ENCODE measurements at regions not wholly inside any gene's neighbourhood (a gene's known extent, or its start where the extent isn't known, plus 50 kb on each side); places are given as distances from the start of the nearest gene placed in this dataset.

DNA sequence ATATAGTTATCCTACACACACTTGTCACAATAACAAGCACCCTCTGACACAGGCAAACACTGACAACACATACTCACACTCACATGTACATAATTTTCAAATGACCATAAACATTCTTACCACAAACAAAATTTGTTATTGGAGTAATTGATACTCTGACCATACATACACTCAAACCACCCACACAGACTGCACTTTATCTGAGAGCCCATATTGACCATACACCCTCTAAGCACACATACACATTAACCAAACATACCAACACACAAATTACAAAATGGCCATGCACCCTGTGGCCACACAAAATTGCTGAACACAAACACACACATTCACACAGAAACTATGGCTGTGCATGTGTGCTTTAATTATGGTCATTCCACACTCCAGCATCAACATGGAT is 79.1 kb upstream of the FAM120A start:
- no peak for DNase-seq

DNA sequence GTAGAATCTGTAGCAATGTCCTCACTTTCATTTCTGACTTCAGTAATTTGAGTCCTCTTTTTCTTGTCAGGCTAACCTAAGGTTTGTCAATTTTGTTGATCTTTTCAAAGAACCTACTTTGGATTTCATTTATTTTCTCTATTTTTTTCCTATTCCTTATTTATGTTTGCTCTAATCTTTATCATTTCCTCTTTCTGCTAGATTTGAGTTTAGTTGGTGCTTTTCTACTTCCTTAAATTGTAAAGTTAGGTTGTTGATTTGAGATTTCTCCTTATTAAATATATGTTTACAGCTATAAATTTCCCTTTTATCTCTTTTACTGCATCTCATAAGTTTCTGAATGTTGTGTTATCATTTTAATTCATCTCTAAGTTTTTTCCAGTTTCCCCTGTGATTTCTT is 75.1 kb upstream of the FAM120A start:
- DNase-seq = peak in 1 of 2 donors; percentile 53

DNA sequence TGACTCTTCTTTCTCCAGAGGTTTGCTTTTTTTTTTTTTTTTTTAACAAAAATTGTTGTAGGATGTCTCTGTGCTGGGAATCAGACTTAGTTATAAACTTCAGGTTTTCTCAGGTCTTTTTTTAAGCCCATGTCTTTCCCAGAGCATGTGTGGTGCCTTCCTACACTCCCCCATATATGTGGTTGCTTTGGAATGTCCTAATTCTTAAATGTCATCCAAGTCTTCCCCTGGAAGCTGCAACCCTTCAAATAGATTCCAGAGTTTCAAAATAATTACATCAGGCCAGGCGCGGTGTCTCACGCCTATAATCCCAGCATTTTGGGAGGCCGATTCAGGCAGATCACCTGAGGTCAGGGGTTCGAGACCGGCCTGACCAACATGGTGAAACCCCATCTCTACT is 73.2 kb upstream of the FAM120A start:
- no peak for DNase-seq

DNA sequence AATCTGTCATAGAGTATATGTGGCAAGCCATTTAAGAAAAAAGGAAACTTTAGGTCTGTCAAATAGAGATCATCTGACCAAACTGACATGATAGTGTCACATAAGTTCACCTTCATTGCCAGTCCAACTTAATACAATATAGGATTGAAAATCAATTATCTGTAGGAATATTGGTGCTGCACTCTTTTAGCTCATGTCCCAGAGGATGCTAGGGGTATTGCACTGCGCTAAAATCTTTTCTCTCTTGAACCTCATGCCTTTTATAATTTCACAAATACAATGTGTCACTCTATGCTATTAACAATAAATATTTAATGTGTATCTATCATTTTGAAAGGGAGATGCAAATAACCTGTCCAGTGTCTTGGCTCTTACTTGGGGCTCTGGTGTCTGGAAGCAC is 72.4 kb upstream of the FAM120A start:
- no peak for DNase-seq

DNA sequence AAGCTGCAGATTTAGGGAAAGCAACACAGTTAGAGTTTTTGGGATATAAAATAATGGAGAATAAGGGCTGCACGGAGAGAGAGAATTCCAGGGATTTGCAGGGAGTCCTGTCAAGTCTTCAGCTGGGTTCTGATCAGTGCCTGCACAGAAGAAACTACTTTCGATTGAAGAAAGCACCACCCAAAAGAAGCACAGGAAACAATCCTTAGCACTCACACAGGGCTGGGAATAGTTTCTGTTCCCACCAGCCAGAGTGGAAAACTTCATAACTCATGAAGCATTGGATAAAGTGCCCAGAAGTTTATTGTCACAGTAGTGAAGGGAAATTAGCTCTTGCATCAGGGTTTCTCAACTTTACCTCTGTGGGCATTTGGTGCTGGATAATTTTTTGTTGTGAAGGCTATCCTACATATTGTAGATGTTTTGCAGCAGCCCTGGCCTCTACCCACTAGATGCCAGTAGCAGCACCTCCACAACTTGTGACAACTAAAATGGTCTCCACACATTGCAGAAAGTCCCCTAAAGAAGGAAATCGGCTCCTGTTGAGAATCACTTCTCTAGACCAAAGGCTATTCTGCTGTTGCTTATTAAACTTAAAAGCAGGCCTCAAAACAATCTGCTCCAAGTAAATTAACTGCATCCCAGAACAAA is 71.0 kb upstream of the FAM120A start:
- DNase-seq = no peak

DNA sequence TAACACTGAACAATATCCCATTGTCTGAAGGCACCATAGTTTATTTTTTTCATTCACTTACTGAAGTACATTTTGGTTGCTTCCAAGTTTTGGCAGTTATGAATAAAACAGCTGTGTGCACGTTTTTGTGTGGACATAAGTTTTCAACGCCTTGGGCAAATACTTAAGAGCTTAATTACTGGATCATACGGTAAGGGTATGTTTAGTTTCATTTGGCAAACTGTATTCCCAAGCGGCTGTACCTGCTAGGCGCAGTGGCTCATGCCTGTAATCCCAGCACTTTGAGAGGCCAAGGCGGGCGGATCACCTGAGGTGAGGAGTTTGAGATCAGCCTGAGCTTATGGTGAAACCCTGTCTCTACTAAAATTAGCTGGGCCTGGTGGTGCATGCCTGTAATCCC is 63.7 kb upstream of the FAM120A start:
- no peak for DNase-seq

DNA sequence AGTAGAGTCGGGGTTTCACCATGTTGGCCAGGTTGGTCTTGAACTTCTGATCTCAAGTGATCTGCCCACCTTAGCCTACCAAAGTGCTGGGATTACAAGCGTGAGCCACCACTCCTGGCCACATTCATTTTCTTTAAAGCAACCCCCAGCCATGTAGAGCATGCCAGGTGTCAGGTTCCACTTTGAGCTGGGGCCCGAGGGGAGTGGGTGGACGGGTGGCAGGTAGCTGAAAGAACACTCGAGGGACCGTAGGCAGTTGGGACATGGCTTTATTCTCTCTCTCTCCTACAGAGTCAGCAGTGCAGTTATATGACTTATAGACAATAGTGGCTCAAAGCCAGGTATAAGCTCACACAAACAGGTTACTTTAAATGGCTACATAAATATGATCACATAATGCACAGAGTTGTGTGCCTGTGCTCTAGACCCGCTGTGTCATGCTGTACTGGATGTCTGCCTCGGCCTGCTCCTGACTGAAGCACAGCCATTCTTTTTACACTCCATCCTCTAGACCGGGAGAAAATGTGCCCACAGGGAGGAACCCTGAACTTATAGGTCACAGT is 60.5 kb upstream of the FAM120A start:
- no peak for DNase-seq

DNA sequence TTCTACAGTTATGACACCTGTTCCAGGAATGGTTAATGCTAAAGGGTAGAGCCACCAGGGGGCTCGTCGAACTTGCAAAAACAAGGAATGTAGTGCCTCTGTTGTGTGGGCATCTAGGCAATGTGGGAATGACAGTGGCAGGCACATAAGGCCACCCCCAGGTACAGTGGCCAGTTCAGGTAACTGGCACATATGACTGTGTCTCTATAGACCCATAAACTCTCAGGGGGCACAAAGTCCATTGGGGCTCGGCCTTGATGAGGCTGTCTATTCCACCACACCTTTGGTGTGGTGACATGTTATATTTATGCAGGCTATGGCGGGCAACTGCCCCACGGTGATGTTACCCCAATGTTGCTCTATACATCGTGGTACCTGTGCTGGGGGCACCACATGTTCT is 59.6 kb upstream of the FAM120A start:
- DNase-seq = no peak

DNA sequence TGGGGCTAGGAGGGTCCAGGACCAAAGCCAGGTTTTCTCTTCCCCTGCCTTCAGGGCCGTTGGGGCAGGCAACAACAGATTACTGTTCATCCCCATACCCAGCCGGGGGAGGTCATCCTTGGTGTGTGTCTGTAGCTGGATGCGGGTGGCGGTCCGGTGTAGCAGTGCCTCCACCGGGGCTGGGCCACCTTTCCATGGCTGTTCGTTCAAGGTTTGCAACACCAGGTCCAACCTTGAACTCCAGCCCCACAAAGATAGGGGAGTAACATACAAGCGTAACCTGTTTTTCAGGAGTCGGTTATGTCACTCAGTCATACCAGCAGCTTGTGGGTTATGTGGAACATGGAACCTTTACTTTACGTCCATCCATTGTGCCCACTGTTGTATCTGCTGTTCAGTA is 58.5 kb upstream of the FAM120A start:
- no peak for DNase-seq
